Left ventricle myocardium inferior (tissue), 1 donor: ENCODE measurements at regions not wholly inside any gene's neighbourhood (a gene's known extent, or its start where the extent isn't known, plus 50 kb on each side); places are given as distances from the start of the nearest gene placed in this dataset.

Source experiments
- DNase-seq: peaks from one replicate; pipeline ENCODE4 v3.0.0-alpha.2; 2020
- H3K27ac ChIP-seq: fragments of 200-600 bp; replicated peaks from 2 replicates; pipeline ENCODE4 v1.8.0; 2021
- H3K27me3 ChIP-seq: fragments of 200-600 bp; 2 replicates; pipeline ENCODE4 v1.8.0; 2021; ENCODE audit warnings: low read depth
- H3K36me3 ChIP-seq: fragments of 200-600 bp; 2 replicates; pipeline ENCODE4 v1.8.0; 2021
- H3K4me1 ChIP-seq: fragments of 200-600 bp; 2 replicates; pipeline ENCODE4 v1.8.0; 2021
- H3K4me3 ChIP-seq: fragments of 200-600 bp; 2 replicates; pipeline ENCODE4 v1.8.0; 2021; ENCODE audit warnings: mild to moderate bottlenecking, moderate library complexity
- H3K9me3 ChIP-seq: fragments of 200-600 bp; replicated peaks from 2 replicates; pipeline ENCODE4 v1.8.0; 2021
- CTCF ChIP-seq: fragments of 200-600 bp; IDR thresholded peaks from 2 replicates; pipeline ENCODE4 v1.8.0; 2021; ENCODE audit warnings: antibody characterized with exemption, mild to moderate bottlenecking, borderline replicate concordance
- intact Hi-C: fragments of 100-400 bp; cut with micrococcal nuclease; formaldehyde crosslinking; loops from one replicate; pipeline ENCODE4 v1.11.0; 2022
- donor health status: DM: no; HTN: yes; CAD: no; lungs with severe emphysema.

GRCh38 chr5:56479696-56480077 lies 246.6 kb upstream of the ANKRD55 start:
- peak overlapping the region; percentile 79 for H3K4me3 ChIP-seq
- DNase-seq = no peak
- peak overlapping the region; percentile 97 for H3K27ac ChIP-seq
- H3K36me3 ChIP-seq = no peaks in the 10 kb centered on the region
- intact Hi-C loops = loop anchor here (5.0 kb wide), 1 partner anchor 108 kb away; no protein-coding TSS in a partner anchor
- no peaks in the 10 kb centered on the region for H3K27me3 ChIP-seq
- no peak for TF ChIP-seq CTCF
- H3K9me3 ChIP-seq = no peaks in the 10 kb centered on the region
- peaks cover 33% of the 10 kb centered on the region for H3K4me1 ChIP-seq

- no peak for TF ChIP-seq CTCF
- H3K4me1 ChIP-seq = peaks cover 33% of the 10 kb centered on the region
- H3K36me3 ChIP-seq = no peaks in the 10 kb centered on the region
- no peaks in the 10 kb centered on the region for H3K27me3 ChIP-seq
- H3K4me3 ChIP-seq = no peak overlapping the region
- no peak for DNase-seq
- H3K9me3 ChIP-seq = no peaks in the 10 kb centered on the region
- intact Hi-C loops = no loop called here
- H3K27ac ChIP-seq = peak overlapping the region; percentile 97
These were observed 246.0 kb upstream of the ANKRD55 start for GRCh38 chr5:56479126-56479525.

- H3K9me3 ChIP-seq = no peaks in the 10 kb centered on the region
- H3K27ac ChIP-seq = no peak overlapping the region
- peaks cover 33% of the 10 kb centered on the region for H3K4me1 ChIP-seq
- H3K27me3 ChIP-seq = no peaks in the 10 kb centered on the region
- no peak for TF ChIP-seq CTCF
- intact Hi-C loops = no loop called here
- no peak for DNase-seq
- no peak overlapping the region for H3K4me3 ChIP-seq
- no peaks in the 10 kb centered on the region for H3K36me3 ChIP-seq
These were observed 244.9 kb upstream of the ANKRD55 start for GRCh38 chr5:56478062-56478461.

GRCh38 chr5:56476487-56476856 lies 243.3 kb upstream of the ANKRD55 start:
- Histone ChIP-seq H3K4me1 (peaks cover 25% of the 10 kb centered on the region), H3K36me3 (no peaks in the 10 kb centered on the region), H3K4me3 (no peak overlapping the region), H3K9me3 (no peaks in the 10 kb centered on the region), H3K27me3 (no peaks in the 10 kb centered on the region), H3K27ac (no peak overlapping the region)
- intact Hi-C loops = no loop called here
- DNase-seq = no peak
- no peak for TF ChIP-seq CTCF

- Histone ChIP-seq H3K36me3 (no peaks in the 10 kb centered on the region), H3K27me3 (no peaks in the 10 kb centered on the region), H3K9me3 (no peaks in the 10 kb centered on the region), H3K4me1 (peaks cover 19% of the 10 kb centered on the region), H3K27ac (no peak overlapping the region), H3K4me3 (no peak overlapping the region)
- no peak for TF ChIP-seq CTCF
- intact Hi-C loops = no loop called here
- no peak for DNase-seq
These were observed 242.8 kb upstream of the ANKRD55 start for GRCh38 chr5:56475689-56476486.
